Choroid plexus epithelial cell (primary cell): ENCODE measurements at regions not wholly inside any gene's neighbourhood (a gene's known extent, or its start where the extent isn't known, plus 50 kb on each side); places are given as distances from the start of the nearest gene placed in this dataset.

Source experiments
- DNase-seq: peaks from one replicate; pipeline ENCODE4 v3.0.0-alpha.2; 2010; ENCODE audit warnings: low read depth
- H3K4me3 ChIP-seq: 2 replicates; pipeline ENCODE4 v1.5.1; 2011; ENCODE audit warnings: low read depth, mild to moderate bottlenecking, control low read depth, low read length, moderate library complexity
- TF ChIP-seq, protein P1 (sequence below): conservative IDR thresholded peaks from 2 replicates; pipeline ENCODE4 v1.5.1; 2011; ENCODE audit warnings: low read depth, mild to moderate bottlenecking, control low read depth, inconsistent platforms, low read length, moderate library complexity

DNA sequence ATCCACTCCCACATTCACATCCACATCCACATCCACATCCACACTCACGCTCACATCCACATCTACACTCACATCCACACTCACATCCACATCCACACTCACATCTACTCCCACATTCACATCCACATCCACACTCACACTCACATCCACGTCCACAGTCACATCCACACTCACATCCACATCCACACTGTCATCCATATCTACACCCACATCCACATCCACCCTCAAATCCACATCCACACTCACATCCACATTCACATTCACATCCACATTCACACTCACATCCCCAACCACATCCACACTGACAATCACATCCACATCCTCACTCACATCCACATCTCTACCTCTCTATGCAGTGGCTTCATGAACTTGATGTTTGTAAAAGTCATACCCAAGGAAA is 190.5 kb downstream of the IRX1 start:
- no peak overlapping the region for H3K4me3 ChIP-seq
- TF ChIP-seq, protein P1, sequence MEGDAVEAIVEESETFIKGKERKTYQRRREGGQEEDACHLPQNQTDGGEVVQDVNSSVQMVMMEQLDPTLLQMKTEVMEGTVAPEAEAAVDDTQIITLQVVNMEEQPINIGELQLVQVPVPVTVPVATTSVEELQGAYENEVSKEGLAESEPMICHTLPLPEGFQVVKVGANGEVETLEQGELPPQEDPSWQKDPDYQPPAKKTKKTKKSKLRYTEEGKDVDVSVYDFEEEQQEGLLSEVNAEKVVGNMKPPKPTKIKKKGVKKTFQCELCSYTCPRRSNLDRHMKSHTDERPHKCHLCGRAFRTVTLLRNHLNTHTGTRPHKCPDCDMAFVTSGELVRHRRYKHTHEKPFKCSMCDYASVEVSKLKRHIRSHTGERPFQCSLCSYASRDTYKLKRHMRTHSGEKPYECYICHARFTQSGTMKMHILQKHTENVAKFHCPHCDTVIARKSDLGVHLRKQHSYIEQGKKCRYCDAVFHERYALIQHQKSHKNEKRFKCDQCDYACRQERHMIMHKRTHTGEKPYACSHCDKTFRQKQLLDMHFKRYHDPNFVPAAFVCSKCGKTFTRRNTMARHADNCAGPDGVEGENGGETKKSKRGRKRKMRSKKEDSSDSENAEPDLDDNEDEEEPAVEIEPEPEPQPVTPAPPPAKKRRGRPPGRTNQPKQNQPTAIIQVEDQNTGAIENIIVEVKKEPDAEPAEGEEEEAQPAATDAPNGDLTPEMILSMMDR, result no peak
- DNase-seq, result no peak

DNA sequence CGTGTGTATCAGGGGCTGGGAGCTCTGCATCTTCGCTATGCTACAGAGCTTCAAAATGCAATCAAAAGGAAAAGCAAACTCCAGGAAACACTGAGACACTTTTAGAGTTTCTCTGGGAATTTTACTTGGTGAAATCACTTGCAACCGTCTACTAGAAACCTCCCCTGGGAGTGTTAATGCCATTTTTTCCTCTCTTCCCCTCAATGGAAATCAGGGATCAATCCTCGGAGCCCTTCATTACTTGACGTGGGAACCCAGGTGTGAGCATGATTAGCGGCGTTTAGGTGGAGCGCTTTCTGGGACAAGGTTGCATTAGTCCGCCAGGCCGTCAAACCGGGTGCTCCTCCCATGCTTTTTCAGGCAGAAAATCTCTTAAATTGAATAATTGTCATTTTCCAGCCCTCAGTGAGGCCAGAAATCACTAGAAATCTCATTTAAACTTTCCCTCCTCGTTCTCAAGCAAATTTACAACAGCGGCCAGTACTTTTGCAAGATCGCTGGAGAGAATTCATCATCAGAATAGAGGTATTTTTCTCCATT is 191.3 kb downstream of the IRX1 start:
- TF ChIP-seq, protein P1, result no peak
- DNase-seq, result no peak
- H3K4me3 ChIP-seq, result no peak overlapping the region

DNA sequence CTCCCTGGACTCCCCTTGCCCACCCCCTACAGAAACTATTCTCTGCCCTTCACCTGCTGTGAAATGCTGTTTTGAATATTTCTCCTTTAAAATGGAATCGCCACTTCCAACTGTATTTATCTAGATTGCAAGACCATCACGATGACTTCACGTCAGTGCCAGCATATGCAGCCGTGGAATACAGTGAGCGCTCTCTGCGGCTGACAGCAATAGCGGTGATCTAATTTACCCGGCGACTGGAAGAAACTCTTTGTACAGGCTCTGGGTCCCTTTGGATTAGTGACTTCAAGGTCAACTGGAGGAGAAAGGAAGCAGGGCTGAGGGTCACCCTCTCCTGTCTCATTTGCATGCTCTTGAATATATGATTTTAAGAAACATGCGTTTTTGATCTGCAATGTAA is 192.0 kb downstream of the IRX1 start:
- no peak for DNase-seq
- no peak overlapping the region for H3K4me3 ChIP-seq
- TF ChIP-seq, protein P1, result no peak

DNA sequence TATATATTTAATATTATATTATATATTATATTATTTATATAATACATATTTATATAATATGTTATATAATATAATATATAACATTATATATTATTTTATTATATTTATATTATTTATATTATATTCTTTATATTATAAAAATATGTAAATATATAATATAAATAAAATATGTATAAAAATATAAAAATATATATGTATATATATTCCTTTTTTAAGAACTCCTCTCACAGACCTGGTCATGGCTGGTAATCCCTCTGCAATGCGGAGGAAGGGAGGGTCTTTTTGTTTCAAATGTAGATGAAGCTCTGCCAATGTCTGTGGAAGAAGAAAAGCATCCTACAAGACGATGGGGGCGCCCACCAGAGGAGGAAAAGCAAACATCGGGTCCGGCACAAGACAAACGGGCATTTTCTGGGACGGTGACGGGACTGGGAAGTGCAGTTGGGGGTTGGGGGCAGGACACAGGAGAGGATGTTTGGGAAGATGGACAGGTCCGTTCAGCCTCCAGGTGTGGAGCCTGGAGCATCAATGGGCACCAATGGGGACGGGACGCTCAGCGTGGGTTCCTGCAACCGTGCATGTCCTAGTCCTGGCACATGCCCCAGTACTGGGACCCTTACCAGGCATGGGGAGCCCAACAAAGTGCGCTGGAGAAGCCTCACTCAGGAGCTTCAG is 194.0 kb downstream of the IRX1 start:
- H3K4me3 ChIP-seq, result no peak overlapping the region
- no peak for DNase-seq
- TF ChIP-seq, protein P1, result no peak

- H3K4me3 ChIP-seq, result no peak overlapping the region
- no peak for DNase-seq
- TF ChIP-seq, protein P1, result no peak
These were observed 197.5 kb downstream of the IRX1 start for GRCh38 chr5:3793162-3793561.

DNA sequence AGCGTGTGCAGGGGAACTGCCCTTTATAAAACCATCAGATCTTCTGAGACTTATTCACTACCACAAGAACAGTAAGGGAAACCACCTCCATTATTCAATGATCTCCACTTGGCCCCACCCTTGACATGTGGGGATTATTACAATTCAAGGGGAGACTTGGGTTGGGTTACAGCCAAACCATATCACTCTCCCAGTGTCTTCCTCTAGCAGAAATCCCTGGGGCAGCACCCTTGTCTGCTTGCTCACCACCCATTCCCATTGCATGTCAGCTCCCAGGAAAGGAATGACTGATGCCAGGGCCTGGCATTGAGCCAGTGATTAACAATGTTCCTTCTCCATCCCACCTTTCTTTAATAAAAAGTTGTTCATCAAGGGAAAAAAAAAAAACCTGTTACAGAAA is 199.0 kb downstream of the IRX1 start:
- DNase-seq, result no peak
- TF ChIP-seq, protein P1, result no peak
- H3K4me3 ChIP-seq, result no peak overlapping the region

DNA sequence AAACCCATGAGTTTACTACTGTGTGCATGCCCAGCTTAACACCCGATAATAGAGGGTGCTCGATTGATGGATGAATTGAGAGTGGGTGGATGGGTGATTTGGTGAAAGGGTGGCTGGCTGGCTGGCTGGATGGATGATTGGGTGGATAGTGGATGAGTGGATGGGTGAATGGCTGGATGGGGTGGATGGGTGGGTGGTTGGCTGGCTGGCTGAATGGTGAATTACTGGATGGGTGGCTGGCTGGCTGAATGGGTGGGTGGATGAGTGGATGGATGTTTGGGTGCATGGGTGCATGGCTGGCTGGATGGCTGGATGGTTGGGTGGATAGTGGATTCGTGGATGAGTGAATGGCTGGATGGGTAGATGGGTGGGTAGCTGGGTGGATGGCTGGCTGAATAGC is 201.1 kb downstream of the IRX1 start:
- TF ChIP-seq, protein P1, result no peak
- H3K4me3 ChIP-seq, result no peak overlapping the region
- DNase-seq, result no peak
